Ovary (tissue), 7 donors: ENCODE measurements at regions not wholly inside any gene's neighbourhood (a gene's known extent, or its start where the extent isn't known, plus 50 kb on each side); places are given as distances from the start of the nearest gene placed in this dataset.

ENCODE experiments used
- DNase-seq, 5 donors: peaks; one replicate each; pipeline ENCODE4 v3.0.0-alpha.2; 2019 to 2020
- H3K27ac ChIP-seq, 2 donors: fragments of 200-600 bp; one replicate each; pipeline versions ENCODE4 v1.5.1 to v1.8.0; 2019 to 2022
- H3K27me3 ChIP-seq: fragments of 200-600 bp; one replicate; pipeline ENCODE4 v1.8.0; 2022
- H3K36me3 ChIP-seq: fragments of 200-600 bp; sonication (generic); one replicate; pipeline ENCODE4 v1.5.1; 2019
- H3K4me1 ChIP-seq: one replicate; pipeline ENCODE4 v1.8.1; 2013; ENCODE audit warnings: mild to moderate bottlenecking, moderate library complexity; ENCODE audit not compliant: insufficient read depth
- H3K4me3 ChIP-seq: fragments of 200-600 bp; sonication (generic); one replicate; pipeline ENCODE4 v1.5.1; 2017
- H3K9me3 ChIP-seq, 2 donors: fragments of 200-600 bp in 1 of 2; sonication (generic) in 1 of 2; one replicate each; pipeline versions ENCODE4 v1.5.1 to v1.8.1; 2013 to 2019; ENCODE audit warnings: mild to moderate bottlenecking in 1 of 2, moderate library complexity in 1 of 2
- CTCF ChIP-seq, 3 donors: fragments of 450-650 bp in 2 of 3; fragments of 200-600 bp in 1 of 3; IDR thresholded peaks; one replicate each; pipeline versions ENCODE4 v1.5.1 to v1.8.0; 2016 to 2022; ENCODE audit warnings: antibody characterized with exemption in 3 of 3, mild to moderate bottlenecking in 1 of 3
- EP300 ChIP-seq: sonication (generic); formaldehyde crosslinking; IDR thresholded peaks from one replicate; pipeline ENCODE4 v1.6.1; 2017; ENCODE audit warnings: antibody characterized with exemption
- POLR2A ChIP-seq: fragments of 450-650 bp; IDR thresholded peaks from one replicate; pipeline ENCODE4 v1.6.1; 2017; ENCODE audit warnings: antibody characterized with exemption, mild to moderate bottlenecking, moderate library complexity
- WGBS, 3 donors: extraction: QIAGEN DNeasy Blood & Tissue Kit in 1 of 3; methylation state at CpG; one replicate each; pipeline versions ENCODE4 v1.1.5 to v1.1.7; 2013 to 2017; 5-methylcytosine and 5-hydroxymethylcytosine counted together
- intact Hi-C, 4 donors: fragments of 100-400 bp; cut with DNase I; formaldehyde crosslinking; loops; one replicate each; pipeline versions ENCODE4 v1.11.0 to v1.15.1; 2022 to 2023
- donor health status: DM: no; HTN: no; CAD: no; lungs with moderate emphysema.
- donor health status: DM: no; HTN: no; CAD: no.
- donor health status: Bipolar disorder and iron deficiency.
- donor health status: DM: no; HTN: no; CAD: no.
- donor health status: DM: yes; HTN: yes; CAD: no.

GRCh38 chr3:70516076-70516475, 203.6 kb upstream of the MDFIC2 start:
- Histone ChIP-seq H3K36me3 (no peaks in the 10 kb centered on the region), H3K27ac (no peak overlapping the region), H3K27me3 (no peaks in the 10 kb centered on the region), H3K9me3 (no peaks in the 10 kb centered on the region), H3K4me1 (no peaks in the 10 kb centered on the region), H3K4me3 (no peak overlapping the region)
- whole genome bisulfite sequencing, 3 donors: 85 to 89% (median 87%) methylated on average over 4 of the region's 4 CpGs
- intact Hi-C loops: no loop called here
- DNase-seq: no peak
- TF ChIP-seq CTCF (IDR thresholded peaks at IDR 0.05) (no peak), POLR2A (no peak), EP300 (no peak)

GRCh38 chr3:70507486-70507885, 195.0 kb upstream of the MDFIC2 start:
- Histone ChIP-seq H3K4me1 (no peaks in the 10 kb centered on the region), H3K27me3 (no peaks in the 10 kb centered on the region), H3K27ac (no peak overlapping the region), H3K4me3 (no peak overlapping the region), H3K9me3 (no peaks in the 10 kb centered on the region), H3K36me3 (no peaks in the 10 kb centered on the region)
- WGBS, 3 donors: 73 to 79% (median 79%) methylated on average over 4 of the region's 4 CpGs
- no peak for DNase-seq
- TF ChIP-seq CTCF (IDR thresholded peaks at IDR 0.05) (no peak), POLR2A (no peak), EP300 (no peak)
- intact Hi-C loops: no loop called here

- TF ChIP-seq CTCF (IDR thresholded peaks at IDR 0.05) (no peak), POLR2A (no peak), EP300 (no peak)
- H3K4me1 ChIP-seq: no peaks in the 10 kb centered on the region
- 85 to 91% (median 87%) methylated on average over 5 of the region's 5 CpGs for WGBS, 3 donors
- intact Hi-C loops: no loop called here
- DNase-seq: no peak
- no peaks in the 10 kb centered on the region for H3K9me3 ChIP-seq
- no peak overlapping the region for H3K4me3 ChIP-seq
- H3K27ac ChIP-seq: no peak overlapping the region
- no peaks in the 10 kb centered on the region for H3K36me3 ChIP-seq
- H3K27me3 ChIP-seq: no peaks in the 10 kb centered on the region
These were observed 194.3 kb upstream of the MDFIC2 start for GRCh38 chr3:70506775-70507174.

GRCh38 chr3:70501561-70501960, 189.1 kb upstream of the MDFIC2 start:
- WGBS, 3 donors: 73 to 83% (median 75%) methylated on average over 3 of the region's 3 CpGs
- Histone ChIP-seq H3K27me3 (no peaks in the 10 kb centered on the region), H3K4me1 (no peaks in the 10 kb centered on the region), H3K36me3 (no peaks in the 10 kb centered on the region), H3K4me3 (no peak overlapping the region), H3K9me3 (no peaks in the 10 kb centered on the region), H3K27ac (no peak overlapping the region)
- DNase-seq: no peak
- intact Hi-C loops: no loop called here
- no peak for TF ChIP-seq EP300
- no peak for TF ChIP-seq CTCF (IDR thresholded peaks at IDR 0.05)
- TF ChIP-seq POLR2A: no peak

- Histone ChIP-seq H3K9me3 (no peaks in the 10 kb centered on the region), H3K27ac (no peak overlapping the region), H3K4me3 (no peak overlapping the region), H3K27me3 (no peaks in the 10 kb centered on the region), H3K4me1 (no peaks in the 10 kb centered on the region), H3K36me3 (no peaks in the 10 kb centered on the region)
- DNase-seq: no peak
- intact Hi-C loops: no loop called here
- no peak for TF ChIP-seq CTCF (IDR thresholded peaks at IDR 0.05)
- TF ChIP-seq POLR2A: no peak
- TF ChIP-seq EP300: no peak
- 51 to 59% (median 56%) methylated on average over 7 of the region's 7 CpGs for WGBS, 3 donors
These were observed 176.4 kb upstream of the MDFIC2 start for GRCh38 chr3:70488816-70489215.
